GM12892 (cell line): ENCODE measurements at regions not wholly inside any gene's neighbourhood (a gene's known extent, or its start where the extent isn't known, plus 50 kb on each side); places are given as distances from the start of the nearest gene placed in this dataset.

Experiments used
- POLR2A ChIP-seq: IDR thresholded peaks from 2 replicates; pipeline ENCODE4 v1.6.1; 2011; ENCODE audit warnings: low read depth, low read length, control low read depth
- POLR2AphosphoS5 ChIP-seq: IDR thresholded peaks from 2 replicates; pipeline ENCODE4 v1.6.1; 2011; ENCODE audit warnings: low read depth, low read length, control low read depth

- no peak for TF ChIP-seq POLR2AphosphoS5
- no peak for TF ChIP-seq POLR2A
These were observed 188.2 kb upstream of the RFC3 start for GRCh38 chr13:33629605-33630360.
